ENCODE measurements at regions not wholly inside any gene's neighbourhood (a gene's known extent, or its start where the extent isn't known, plus 50 kb on each side); places are given as distances from the start of the nearest gene placed in this dataset.

DNA sequence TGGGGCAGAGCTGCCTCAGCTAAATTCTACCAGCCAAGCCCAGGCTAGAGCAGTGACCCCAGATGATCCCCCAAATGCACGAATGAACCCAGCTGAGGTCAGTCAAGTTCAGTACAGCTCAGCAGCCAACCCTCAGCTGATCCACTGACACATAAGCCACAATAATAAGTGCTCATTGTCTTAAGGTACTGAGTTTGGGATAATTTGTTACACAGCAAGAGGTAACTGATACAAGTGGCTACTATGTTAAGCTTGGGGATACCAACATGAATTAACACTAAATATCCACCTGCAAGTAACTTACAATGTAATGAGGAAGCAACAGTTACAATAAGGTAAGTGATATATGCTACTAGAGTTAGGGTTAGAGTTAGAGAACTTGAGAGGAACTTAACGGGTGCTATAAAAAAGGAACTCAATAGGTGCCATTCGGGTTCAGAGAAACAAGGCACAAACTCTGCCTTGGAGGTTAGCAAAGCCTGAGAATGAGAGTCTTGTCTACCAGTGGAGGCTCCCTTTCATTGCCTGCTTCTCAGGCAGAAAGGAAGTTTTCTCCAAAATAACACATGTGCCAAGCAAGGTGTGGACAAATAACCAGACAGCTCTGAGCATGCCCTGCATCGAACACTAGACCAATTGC is 189.4 kb downstream of the ARL4C start:
- DNase-seq (ENCODE audit: low read depth, low spot score), result no peak

DNA sequence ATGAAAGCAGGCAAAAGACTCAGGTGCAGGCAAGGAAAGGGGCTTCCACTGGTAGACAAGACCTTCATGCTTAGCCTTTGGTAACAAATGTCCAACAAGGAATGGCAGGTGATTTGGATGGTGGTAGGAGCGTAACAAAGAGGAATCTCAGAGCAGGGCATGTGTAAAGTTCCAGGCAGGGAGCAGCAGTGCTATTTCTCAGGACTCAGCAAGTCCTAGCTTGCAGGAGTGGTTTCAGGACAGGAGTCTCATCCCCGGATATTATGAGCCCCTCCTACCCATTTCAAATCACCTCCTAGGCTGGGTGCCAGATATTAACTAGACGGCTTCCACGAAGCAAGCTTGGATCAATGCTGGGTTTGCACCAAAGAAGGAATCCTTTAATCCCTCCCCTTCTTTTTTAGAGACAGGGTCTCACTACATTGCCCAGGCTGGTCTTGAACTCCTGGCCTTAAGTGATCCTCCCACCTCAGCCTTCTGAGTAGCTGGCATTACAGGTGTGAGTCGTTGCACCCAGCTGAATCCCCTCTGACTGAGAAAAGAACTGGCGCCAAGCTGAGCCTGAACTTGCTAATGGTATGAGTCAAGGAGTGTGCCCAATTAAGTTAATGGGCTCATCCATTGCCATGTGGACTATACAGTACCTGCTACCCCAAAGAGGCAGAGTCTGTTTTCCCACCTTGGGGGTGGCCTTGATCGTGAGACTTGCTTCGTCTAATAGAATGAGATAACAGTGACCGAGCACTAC is 190.3 kb downstream of the ARL4C start:
- DNase-seq (ENCODE audit: low read depth, low spot score), result no peak

DNA sequence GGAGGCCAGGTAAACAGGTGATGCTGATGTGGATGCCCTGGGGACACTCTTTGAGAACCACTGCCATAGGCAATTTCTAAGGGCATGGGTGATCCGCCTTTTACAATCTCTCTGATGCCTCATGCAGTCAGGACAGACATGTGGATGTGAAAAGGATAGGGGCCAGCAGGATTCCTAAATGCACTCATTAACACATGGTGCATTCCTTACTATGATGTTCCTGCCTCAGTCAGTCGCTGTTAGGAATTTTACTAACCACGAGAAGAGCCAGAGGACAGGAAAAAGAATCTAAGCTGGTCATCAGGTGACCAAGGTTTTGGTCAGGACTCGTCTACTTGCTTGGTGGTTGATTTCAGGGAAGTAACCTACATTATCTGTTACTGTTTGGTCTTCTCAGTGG is 191.0 kb downstream of the ARL4C start:
- no peak for DNase-seq (ENCODE audit: low read depth, low spot score)

DNA sequence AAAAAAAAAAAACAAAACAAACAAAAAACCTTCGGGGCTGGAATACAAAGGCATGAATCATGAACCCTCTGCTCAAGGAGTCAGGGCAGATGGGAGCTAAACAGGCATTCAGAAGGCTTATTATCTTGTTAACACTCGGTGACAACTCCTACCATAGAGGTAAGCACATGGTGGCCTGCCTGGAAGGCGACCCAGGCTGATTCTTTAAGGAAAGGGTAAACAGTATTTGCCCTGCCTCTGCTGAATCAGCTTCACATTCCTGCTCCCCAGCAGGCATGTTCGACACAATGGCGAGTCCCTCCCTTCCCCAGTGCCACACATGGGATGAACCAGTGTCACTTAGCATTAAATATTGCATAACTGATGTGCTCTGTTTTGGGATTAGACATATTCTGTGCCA is 191.9 kb downstream of the ARL4C start:
- no peak for DNase-seq (ENCODE audit: low read depth, low spot score)

DNA sequence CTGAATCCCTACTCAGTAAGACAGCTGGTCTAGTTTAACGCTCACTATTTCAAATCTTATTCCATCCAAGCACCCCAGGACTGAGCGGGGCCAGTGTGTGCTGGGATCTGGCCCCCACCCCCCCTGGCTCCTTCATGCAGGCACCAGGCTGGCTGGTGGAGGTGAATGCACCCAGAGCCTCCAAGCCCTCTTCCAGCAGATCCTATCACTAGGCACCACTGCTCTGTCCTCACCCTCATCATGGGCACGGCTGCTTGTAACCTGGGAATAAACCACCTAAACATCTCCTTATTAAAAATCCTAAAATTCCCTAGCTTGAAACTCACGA is 194.3 kb downstream of the ARL4C start:
- no peak for DNase-seq (ENCODE audit: low read depth, low spot score)

DNA sequence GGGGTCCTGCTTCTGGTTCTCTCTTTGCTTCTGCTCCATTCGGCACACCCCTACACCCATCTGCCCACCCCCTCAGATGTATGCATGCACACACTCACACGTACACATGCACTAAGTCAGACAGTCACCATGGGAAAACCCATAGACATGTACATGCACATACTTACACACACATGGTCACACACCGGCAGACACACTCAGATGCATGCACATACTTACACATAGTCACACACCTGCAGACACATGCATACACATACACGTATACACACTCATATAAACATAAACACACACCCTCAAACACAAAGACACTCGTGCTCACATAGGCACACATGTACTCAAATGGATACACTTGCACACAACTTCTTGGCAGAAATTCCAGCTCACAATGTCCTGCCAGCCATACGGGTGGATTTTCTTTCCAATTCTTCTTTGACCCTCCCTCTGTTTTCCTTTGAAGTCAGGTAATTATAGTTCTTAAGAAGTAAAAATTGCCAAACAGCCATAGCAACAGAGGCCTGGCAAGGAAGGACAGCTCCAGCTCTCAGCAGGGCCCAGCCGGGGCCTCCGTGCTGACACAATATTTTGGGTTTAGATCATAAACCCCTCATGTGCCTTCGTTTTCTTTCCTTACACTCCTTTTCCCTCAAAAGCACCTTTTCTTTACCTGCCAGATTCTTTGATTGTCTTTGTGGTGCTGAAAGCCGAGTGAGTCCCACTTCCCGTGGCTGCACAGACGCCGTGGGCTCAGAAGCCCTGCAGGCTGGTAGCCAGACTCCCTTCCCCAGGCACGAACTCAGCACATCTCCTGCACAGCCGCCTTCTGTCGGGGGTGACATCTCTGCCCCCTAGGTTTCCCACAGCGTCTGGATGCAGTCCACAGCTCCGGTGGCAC is 195.7 kb downstream of the ARL4C start:
- DNase-seq (ENCODE audit: low read depth, low spot score), result no peak

DNA sequence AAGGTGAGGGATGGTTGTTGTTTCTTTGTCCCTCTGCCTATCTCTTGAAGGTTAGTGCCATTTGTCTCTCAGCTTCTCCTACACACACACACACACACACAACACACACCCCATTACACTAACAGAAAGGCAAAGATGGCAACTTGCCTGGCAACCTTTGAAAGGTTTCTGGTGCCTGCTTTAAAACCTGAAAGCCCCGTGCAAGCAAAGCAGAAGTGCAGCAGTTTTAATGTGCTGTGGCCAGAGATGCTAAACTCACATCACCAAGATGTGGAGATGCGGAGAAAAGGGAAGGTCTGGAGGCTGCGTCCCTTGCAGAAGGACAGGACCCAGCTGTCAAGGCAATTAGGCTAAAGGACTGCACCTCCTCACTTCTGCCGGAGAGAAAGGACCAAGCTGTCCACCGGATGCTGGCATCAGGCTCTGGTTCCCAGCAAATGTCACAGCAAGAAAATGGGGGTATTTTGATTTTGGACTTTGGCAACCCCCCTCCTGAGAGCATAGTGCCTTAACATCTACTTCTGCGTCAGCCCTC is 196.4 kb downstream of the ARL4C start:
- DNase-seq (ENCODE audit: low read depth, low spot score), result no peak

DNA sequence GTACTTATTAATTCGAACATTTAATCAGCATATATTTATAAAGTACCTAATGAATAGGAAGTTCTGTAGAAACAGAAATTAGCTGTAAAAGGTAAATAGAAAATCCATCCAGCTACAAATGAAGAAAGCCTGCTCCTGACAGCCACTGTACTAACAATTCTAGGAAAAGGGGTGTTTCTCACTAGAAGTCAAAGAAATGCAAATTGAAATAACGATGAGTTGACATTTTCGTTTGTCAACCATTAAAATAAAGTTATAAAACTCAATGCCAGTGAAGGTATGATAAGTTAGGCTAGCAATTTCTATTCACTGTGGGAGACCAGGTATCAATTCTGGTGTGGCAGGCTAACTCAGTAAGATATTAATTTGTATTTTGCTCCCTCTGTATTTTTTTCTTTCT is 198.0 kb downstream of the ARL4C start:
- no peak for DNase-seq (ENCODE audit: low read depth, low spot score)

DNA sequence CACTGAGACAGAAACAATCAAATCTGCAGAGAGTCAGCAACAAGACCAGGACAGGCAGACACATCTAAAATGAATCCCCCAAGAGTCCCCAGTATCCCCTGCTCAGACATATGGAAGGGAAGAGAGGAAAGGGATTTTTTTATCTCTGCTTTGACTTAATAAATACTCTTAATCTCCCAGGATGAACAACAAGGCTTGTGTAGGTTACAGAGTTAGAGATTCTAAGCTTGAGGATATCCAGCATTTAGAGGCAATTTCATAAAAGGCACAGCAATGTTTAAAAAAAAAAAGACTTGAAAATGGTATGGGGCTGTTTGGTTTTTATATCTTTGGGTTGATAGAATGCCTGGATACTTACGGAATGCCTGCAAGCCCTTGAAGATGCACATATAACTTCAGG is 199.9 kb downstream of the ARL4C start:
- no peak for DNase-seq (ENCODE audit: low read depth, low spot score)

DNA sequence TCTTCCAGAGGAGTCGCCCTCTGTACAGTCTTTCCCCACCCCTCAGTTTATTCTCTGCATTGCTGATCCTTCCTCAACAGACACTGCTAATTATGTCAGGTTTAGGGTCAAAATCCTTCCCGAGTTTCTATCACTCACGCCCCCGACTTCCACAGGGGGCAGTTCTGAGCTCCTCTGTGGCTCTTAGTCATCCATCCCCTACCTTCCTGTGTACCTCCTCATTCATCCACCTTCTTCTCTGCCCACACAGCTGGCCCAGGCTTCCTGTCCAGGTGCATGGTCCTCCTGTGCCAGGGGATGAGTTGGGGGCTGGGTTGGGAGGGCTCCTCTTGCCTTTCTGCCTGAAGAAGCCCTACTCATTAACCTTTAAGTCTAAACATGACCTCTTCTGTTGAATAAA is 202.9 kb downstream of the ARL4C start:
- DNase-seq (ENCODE audit: low read depth, low spot score), result no peak

DNA sequence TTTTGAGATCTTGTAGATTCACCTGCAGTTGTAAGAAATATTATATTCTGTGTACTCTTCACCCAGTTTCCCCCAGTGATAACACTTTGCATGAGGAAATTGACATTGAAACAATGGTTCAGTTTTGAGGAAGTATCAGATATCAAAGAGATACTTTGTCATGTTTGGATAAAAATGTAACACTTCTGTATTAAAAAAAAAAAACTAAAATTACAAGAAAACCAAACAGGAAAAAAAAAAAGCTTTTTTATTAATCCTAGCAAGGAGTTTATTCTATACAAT is 204.0 kb downstream of the ARL4C start:
- no peak for DNase-seq (ENCODE audit: low read depth, low spot score)

DNA sequence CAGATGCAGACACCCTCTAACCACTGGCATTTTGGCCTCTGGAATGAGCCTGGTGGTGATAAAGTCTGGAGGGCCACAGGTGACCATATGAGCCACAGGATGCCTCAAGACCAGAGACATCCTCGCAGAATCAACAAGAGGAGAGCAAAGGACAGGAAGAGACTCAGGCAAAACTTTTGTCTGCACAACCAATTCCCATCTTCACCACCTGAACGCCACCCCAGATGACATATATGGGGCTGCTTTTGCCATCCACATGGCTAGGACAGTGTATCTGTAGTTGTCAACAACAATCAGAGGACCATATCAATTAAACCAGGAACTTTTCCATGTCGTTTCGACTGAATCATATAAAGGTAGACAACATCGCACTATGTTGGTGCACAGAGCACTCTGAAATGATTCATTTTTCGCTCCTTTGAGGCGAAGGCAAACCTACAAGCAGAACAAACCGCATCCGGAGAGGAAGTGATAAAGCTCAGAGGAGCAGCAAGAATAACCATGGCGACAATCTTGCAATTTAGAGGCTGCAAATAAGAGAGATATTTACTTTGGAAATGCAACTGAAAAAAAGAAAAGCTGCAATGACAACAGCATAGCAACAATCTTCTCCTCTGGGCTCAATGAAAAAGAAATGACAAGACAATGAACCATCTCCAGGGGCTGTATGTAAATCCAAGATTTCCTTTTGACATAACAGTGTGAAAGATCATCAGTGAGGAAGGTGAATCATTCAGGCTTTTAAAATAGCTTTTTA is 204.5 kb downstream of the ARL4C start:
- no peak for DNase-seq (ENCODE audit: low read depth, low spot score)

DNA sequence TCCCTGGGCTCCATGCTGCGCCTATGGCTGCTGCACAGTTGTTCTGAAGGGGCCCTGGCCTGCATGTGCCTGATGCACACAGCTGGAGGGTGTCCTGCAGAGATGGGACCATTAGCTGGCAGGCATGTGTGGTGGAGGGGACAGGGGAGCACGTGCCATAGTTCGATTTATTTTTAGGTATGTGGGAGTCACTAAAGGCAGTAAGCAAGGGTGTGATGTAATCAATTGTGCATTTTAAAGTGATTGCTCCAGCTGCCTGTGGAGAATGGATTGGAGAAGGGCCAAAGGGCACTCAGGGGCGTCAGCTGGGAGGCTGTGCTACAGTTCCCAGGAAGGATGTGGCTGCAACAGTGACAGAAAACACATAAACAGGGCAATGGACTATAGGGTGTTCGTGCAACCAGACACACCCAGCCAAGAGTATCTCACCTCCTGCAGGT is 205.1 kb downstream of the ARL4C start:
- no peak for DNase-seq (ENCODE audit: low read depth, low spot score)

DNA sequence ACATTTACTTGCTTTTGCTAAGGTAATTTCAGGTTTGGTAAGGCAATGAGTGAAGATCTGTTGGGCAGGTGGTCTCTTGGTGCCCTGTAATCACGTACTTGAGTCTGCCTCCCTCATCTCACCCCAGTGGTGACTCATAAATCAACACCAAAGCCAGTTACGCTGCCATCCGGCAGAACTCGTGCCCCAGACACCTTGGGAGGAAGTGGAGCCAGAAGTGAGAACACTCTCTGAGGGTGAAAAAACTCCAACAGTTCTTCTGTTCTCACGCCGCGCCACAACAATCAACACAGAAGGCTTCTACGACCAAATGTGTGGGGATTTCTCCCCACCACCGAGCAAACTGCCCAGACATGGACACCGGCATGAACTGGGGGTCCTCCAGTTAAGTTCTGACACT is 206.2 kb downstream of the ARL4C start:
- no peak for DNase-seq (ENCODE audit: low read depth, low spot score)

DNA sequence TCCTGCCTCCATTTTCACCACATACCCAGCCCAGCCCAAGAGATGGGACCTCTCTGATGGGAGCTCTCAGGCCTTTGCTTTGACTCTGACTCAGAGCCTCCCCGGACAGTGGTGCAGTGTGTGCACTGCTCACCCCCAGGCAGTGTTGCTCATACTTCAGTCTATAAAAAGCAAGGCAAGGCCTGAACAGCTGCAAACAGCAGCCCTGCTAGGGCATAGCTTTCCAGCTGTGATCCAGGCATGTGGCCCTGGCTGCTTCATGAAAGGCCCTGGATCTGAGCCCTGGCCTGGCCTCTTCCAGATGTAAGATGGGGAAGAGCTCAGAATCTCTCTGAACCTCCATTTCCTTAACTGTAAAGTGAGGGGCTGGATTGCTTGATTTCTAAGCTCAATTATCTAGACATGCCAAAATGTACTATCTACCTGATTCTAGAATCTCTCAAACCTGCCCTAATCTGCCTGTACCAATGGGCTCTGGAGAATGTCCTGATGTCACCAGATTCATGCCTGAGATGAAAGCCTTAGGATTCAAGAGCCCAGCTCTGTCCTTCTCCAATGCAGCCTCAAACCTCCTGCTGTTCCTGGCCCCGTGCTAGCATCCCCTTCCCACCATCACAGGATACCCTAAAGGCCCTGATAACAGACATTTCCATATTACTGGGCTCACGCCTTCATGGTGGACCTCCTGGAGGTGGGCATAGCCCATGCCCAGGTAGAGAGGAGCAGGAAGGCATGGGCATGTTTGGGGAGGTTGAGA is 206.9 kb downstream of the ARL4C start:
- peak; percentile 87 for DNase-seq (ENCODE audit: low read depth, low spot score)

DNA sequence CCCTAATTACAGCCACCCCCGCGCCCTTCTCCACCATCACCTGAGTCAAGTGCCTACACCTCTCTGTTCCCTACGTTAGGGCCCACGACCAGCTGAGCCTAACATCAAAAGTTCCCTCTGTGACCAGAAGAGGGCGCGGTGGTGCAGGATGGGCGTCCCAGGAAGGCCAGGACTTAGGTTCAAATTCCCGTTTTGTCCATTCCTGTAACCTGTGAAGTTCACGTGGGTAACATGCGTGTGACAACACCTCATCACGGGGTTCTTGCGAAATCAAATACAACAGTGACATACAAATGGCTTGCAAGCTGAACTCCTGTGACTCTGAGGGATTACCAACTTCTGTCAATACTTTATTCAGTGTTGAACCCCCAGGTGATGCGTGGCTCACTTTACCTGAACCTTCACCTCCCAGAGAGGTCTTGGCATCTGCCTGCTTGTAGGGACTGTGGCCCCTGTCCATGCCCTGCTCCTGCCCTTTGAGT is 207.9 kb downstream of the ARL4C start:
- DNase-seq (ENCODE audit: low read depth, low spot score), result no peak

DNA sequence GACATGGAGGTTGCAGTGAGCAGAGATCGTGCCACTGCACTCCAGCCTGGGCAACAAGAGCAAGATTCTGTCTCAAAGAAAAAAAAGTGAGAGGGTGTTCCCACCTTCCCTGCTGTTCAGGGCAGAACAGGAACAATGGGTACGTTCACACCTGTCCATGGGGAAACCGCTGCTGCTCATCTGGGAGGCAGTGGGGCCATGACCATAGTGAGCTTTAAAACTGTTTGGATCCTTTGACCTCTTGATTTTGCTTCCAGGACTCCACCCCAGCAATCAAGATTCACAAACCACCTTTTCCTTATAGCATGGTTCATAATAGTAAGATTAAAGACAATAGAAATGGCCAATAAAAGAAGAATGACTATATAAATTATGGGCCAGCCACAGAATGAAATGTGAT is 209.2 kb downstream of the ARL4C start:
- DNase-seq (ENCODE audit: low read depth, low spot score), result no peak

DNA sequence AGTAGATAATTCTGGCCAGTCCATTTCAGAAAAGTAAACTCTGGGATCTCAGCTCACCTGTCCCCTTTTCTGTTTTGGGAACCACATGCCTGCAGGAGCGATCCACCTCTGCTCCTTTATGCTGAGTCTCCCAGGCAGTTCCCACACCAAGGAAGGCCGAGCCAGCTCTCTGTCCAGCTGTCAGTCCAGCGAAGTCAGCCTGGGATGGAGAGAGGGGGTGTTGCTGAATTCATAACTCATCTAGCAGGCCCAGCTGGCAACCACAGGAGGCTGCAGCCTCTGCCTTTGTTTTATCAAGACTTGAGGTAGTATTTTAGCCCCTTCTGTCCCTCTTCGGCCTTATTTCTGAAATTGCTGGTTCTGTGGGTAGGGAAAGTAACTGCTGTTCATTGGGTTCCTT is 209.9 kb downstream of the ARL4C start:
- DNase-seq (ENCODE audit: low read depth, low spot score), result no peak

DNA sequence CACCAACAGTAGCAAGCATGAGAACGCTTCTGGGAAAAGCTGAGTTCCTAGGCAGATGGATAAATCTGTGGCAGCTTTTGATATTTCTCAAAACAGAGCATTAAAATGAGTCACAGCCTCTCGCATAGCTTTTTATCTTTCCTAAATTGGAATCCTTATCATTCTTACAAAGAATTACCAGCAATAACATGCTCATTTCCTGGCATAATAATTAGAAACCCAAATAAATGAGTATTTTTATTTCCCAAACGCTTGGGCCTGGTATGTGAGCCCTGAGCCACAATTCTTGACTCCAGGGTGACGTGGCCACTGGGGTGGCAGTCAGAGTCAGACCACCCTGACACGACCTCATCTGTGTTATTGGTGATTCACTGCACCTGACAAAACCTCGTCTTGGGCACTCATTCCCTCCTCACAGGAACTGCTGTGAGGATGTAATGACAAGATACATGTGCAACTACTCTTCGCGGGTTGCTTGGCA is 210.7 kb downstream of the ARL4C start:
- no peak for DNase-seq (ENCODE audit: low read depth, low spot score)

DNA sequence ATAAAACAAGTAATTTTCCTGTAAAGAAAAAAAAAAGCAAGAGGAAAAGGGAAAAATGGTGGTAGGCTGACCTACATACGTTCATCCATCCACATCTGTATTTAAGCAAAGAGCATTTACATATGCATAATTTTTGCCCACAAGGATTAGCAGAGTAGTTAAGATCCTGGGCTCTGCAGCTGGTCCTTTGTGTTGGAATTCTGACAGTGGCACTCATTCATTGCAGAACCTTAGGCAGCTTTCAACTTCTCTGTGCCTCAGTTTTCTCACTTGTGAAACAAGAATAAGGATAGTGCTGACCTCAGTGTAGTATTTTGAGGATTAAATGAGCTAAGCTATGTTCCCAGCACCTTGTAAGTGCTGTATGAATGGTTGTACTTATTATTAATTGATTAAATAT is 211.3 kb downstream of the ARL4C start:
- DNase-seq (ENCODE audit: low read depth, low spot score), result no peak

DNA sequence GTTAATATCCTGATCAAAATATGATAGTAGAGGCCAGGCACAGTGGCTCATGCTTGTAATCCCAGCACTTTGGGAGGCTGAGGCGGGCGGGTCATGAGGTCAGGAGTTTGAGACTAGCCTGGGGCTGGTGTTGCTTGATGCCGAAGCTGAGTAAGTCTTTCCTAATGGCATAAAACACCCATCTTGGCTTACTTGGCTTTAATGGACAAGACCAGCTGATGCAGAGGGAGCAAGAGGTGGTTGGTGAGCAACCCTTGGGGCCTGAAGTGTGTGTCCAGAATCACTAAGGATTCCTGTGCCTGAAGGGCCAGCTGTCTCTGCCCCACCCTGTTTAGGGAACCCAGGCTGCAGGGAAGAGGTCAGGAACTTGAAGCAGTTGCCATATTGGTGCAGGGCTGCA is 217.2 kb downstream of the ARL4C start:
- DNase-seq (ENCODE audit: low read depth, low spot score), result no peak

Data from smooth muscle cell of the brain vasculature (primary cell).